COR-L47 (cell line): ENCODE measurements at regions not wholly inside any gene's neighbourhood (a gene's known extent, or its start where the extent isn't known, plus 50 kb on each side); places are given as distances from the start of the nearest gene placed in this dataset.

Experiments
- DNase-seq: peaks from one replicate; lab custom pipeline; 2025; lab: John Stamatoyannopoulos, UW

- DNase-seq: no peak
These were observed 166.4 kb upstream of the FAT1 start for GRCh38 chr4:186889876-186890643.

GRCh38 chr4:186891859-186892486 is 168.3 kb upstream of the FAT1 start:
- DNase-seq: no peak

- no peak for DNase-seq
These were observed 174.7 kb upstream of the FAT1 start for GRCh38 chr4:186898367-186898766.

- no peak for DNase-seq
These were observed 176.7 kb upstream of the FAT1 start for GRCh38 chr4:186900232-186900900.

GRCh38 chr4:186900984-186901383 is 177.3 kb upstream of the FAT1 start:
- DNase-seq: no peak

- no peak for DNase-seq
These were observed 178.2 kb upstream of the FAT1 start for GRCh38 chr4:186901850-186902249.

- no peak for DNase-seq
These were observed 178.7 kb upstream of the FAT1 start for GRCh38 chr4:186902361-186902760.

- DNase-seq: no peak
These were observed 180.4 kb upstream of the FAT1 start for GRCh38 chr4:186904101-186904500.

GRCh38 chr4:186906722-186907121 is 183.1 kb upstream of the FAT1 start:
- no peak for DNase-seq

GRCh38 chr4:186910385-186910784 is 186.7 kb upstream of the FAT1 start:
- no peak for DNase-seq

- no peak for DNase-seq
These were observed 188.9 kb upstream of the FAT1 start for GRCh38 chr4:186912606-186913005.

GRCh38 chr4:186915816-186916215 is 192.2 kb upstream of the FAT1 start:
- DNase-seq: no peak

GRCh38 chr4:186917136-186917535 is 193.5 kb upstream of the FAT1 start:
- DNase-seq: no peak

- no peak for DNase-seq
These were observed 194.8 kb upstream of the FAT1 start for GRCh38 chr4:186918466-186918865.

GRCh38 chr4:186919340-186919739 is 195.7 kb upstream of the FAT1 start:
- no peak for DNase-seq

GRCh38 chr4:186920483-186920882 is 196.8 kb upstream of the FAT1 start:
- DNase-seq: no peak

- no peak for DNase-seq
These were observed 197.3 kb upstream of the FAT1 start for GRCh38 chr4:186920992-186921391.

GRCh38 chr4:186924723-186925122 is 201.1 kb upstream of the FAT1 start:
- DNase-seq: no peak

GRCh38 chr4:186927624-186928023 is 204.0 kb upstream of the FAT1 start:
- no peak for DNase-seq

GRCh38 chr4:186930024-186930423 is 206.4 kb upstream of the FAT1 start:
- no peak for DNase-seq

- DNase-seq: no peak
These were observed 207.9 kb upstream of the FAT1 start for GRCh38 chr4:186931519-186931918.

- DNase-seq: no peak
These were observed 208.5 kb upstream of the FAT1 start for GRCh38 chr4:186932196-186932595.

- no peak for DNase-seq
These were observed 209.1 kb upstream of the FAT1 start for GRCh38 chr4:186932631-186933187.
